Neuronal stem cell (in vitro differentiated cells): ENCODE measurements at regions not wholly inside any gene's neighbourhood (a gene's known extent, or its start where the extent isn't known, plus 50 kb on each side); places are given as distances from the start of the nearest gene placed in this dataset.

Experiments
- DNase-seq: peaks from one replicate; pipeline ENCODE4 v3.0.0-alpha.2; 2013; ENCODE audit warnings: low spot score
- H2AFZ ChIP-seq: one replicate; pipeline ENCODE4 v1.6.1; 2013; ENCODE audit warnings: mild to moderate bottlenecking, low read length, inconsistent platforms
- H2AK5ac ChIP-seq: 2 replicates; pipeline ENCODE4 v1.6.1; 2013; ENCODE audit warnings: low read depth, mild to moderate bottlenecking, inconsistent platforms, low read length, moderate library complexity, mixed read lengths
- H2BK120ac ChIP-seq: 2 replicates; pipeline ENCODE4 v1.6.1; 2013; ENCODE audit warnings: low read depth, mild to moderate bottlenecking, inconsistent platforms, low read length, moderate library complexity, mixed read lengths
- H2BK12ac ChIP-seq: one replicate; pipeline ENCODE4 v1.6.1; 2013; ENCODE audit warnings: low read length, inconsistent platforms
- H2BK15ac ChIP-seq: 2 replicates; pipeline ENCODE4 v1.6.1; 2013; ENCODE audit warnings: mild to moderate bottlenecking, low read length, inconsistent platforms, mixed read lengths
- H2BK5ac ChIP-seq: one replicate; pipeline ENCODE4 v1.6.1; 2013; ENCODE audit warnings: inconsistent platforms, mild to moderate bottlenecking, low read length, moderate library complexity
- H3K14ac ChIP-seq: one replicate; pipeline ENCODE4 v1.6.1; 2013; ENCODE audit warnings: low read length, inconsistent platforms
- H3K18ac ChIP-seq: 2 replicates; pipeline ENCODE4 v1.6.1; 2013; ENCODE audit warnings: low read length, inconsistent platforms
- H3K23ac ChIP-seq: 2 replicates; pipeline ENCODE4 v1.6.1; 2013; ENCODE audit warnings: low read depth, mild to moderate bottlenecking, mixed read lengths, low read length, inconsistent platforms; ENCODE audit not compliant: poor library complexity
- H3K27ac ChIP-seq: replicated peaks from 3 replicates; pipeline ENCODE4 v1.5.1; 2013; ENCODE audit warnings: low read length, inconsistent platforms
- H3K27me3 ChIP-seq, 3 experiments: 2 replicates each; pipeline ENCODE4 v1.6.1; 2013; ENCODE audit warnings: low read length in 3 of 3, mild to moderate bottlenecking in 2 of 3, inconsistent platforms in 1 of 3, low read depth in 1 of 3, mixed read lengths in 1 of 3, moderate library complexity in 1 of 3; ENCODE audit not compliant: control insufficient read depth in 3 of 3, insufficient read depth in 3 of 3
- H3K36me3 ChIP-seq, 2 donors: replicated peaks in 1 of 2; 2 replicates each; pipeline ENCODE4 v1.6.1; 2013; ENCODE audit warnings: low read length in 2 of 2; ENCODE audit not compliant: control insufficient read depth in 2 of 2, insufficient read depth in 2 of 2
- H3K4ac ChIP-seq: 2 replicates; pipeline ENCODE4 v1.6.1; 2013; ENCODE audit warnings: inconsistent platforms, mild to moderate bottlenecking, low read length, moderate library complexity
- H3K4me1 ChIP-seq, 2 donors: 1 replicate in 1 of 2; 2 replicates in 1 of 2; pipeline ENCODE4 v1.6.1; 2013; ENCODE audit warnings: low read length in 2 of 2, low read depth in 1 of 2; ENCODE audit not compliant: control insufficient read depth in 2 of 2, insufficient read depth in 1 of 2
- H3K4me2 ChIP-seq: one replicate; pipeline ENCODE4 v1.6.1; 2013; ENCODE audit warnings: mild to moderate bottlenecking, low read length, inconsistent platforms; ENCODE audit not compliant: insufficient read depth, poor library complexity, severe bottlenecking
- H3K4me3 ChIP-seq, 2 donors: 2 replicates each; pipeline ENCODE4 v1.5.1; 2013; ENCODE audit warnings: low read length in 2 of 2, mild to moderate bottlenecking in 2 of 2, inconsistent platforms in 1 of 2, moderate library complexity in 1 of 2
- H3K79me1 ChIP-seq: one replicate; pipeline ENCODE4 v1.6.1; 2013; ENCODE audit warnings: low read depth, mild to moderate bottlenecking, inconsistent platforms, low read length, moderate library complexity
- H3K9ac ChIP-seq: one replicate; pipeline ENCODE4 v1.6.1; 2013; ENCODE audit warnings: mild to moderate bottlenecking, low read depth, low read length, inconsistent platforms; ENCODE audit not compliant: poor library complexity
- H3K9me3 ChIP-seq, 2 donors: replicated peaks in 1 of 2; 2 replicates each; pipeline versions ENCODE3 to v1.6.1; 2013; ENCODE audit warnings: low read length in 2 of 2, mild to moderate bottlenecking in 2 of 2, inconsistent platforms in 1 of 2, low read depth in 1 of 2, mixed read lengths in 1 of 2, moderate library complexity in 1 of 2; ENCODE audit not compliant: control insufficient read depth in 2 of 2, insufficient read depth in 1 of 2
- H4K8ac ChIP-seq: one replicate; pipeline ENCODE4 v1.6.1; 2013; ENCODE audit warnings: low read depth, mild to moderate bottlenecking, inconsistent platforms, low read length, moderate library complexity
- H4K91ac ChIP-seq: one replicate; pipeline ENCODE4 v1.6.1; 2013; ENCODE audit warnings: low read length, low read depth, mild to moderate bottlenecking, inconsistent platforms; ENCODE audit not compliant: poor library complexity
- WGBS, 2 donors: extraction: QIAGEN DNeasy Blood & Tissue Kit; methylation state at CpG; one replicate each; pipeline ENCODE4 v1.1.7; 2013; ENCODE audit warnings: missing lambda C conversion rate in 2 of 2, mixed read lengths in 1 of 2; ENCODE audit not compliant: insufficient read length in 2 of 2, insufficient replicate concordance in 1 of 2; ENCODE audit errors: extremely low coverage in 2 of 2; 5-methylcytosine and 5-hydroxymethylcytosine counted together

DNA sequence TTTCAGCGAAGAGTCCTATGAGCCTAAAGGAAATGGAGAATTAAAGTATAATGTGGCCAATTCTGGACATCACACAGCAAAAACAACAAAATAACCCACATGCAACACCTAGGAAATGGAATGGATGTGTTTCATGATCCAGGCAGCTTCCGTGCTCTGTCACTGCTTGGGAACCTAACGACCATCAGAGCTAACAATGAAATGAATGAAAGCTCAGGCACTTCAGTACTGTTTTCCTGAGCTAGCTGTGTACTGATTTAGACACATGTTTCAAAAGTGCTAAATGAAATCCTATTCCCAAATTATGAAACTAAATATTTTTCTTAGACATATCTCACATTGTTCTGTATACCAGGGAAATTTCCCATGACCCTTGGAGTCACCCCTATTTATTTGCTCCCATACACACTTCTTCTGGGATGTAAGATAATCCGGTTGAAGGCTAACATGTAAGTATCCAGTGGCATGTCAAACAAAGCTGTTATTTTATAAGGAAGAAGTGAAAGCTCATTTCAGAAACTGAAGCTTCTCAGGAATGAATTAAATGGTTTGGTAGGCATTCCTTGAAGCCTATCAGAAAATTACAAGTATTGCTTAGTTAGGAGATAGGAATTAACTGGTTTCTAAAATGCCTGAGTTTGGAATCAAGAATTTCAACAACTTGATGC, 108.5 kb upstream of the RND3 start:
- no CpG with 5 or more reads among the region's 4 CpGs for WGBS, 2 donors
- no peak overlapping the region for H2BK5ac ChIP-seq
- H3K9me3 ChIP-seq, result no peaks in the 10 kb centered on the region

DNA sequence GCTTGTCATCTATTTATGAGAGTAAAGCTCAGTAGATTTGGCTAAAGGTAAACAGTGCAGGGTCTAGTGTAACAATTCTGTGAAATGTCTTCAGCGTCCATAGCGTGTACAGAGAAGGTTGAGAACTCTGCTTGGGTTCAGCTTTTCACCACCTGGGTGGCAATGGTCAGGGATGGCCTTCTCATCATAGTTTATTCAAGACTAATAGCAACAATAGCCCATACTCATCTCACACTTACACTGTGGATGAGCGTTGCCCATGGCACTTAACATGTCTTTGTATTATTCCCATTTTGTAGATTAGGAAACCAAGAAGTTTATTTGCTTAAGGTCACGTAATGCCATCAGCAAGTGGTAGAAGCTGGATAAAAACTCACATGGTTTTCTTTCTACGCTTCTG, 106.8 kb upstream of the RND3 start:
- no peak overlapping the region for H4K8ac ChIP-seq
- no peaks in the 10 kb centered on the region for H3K9me3 ChIP-seq
- H2BK120ac ChIP-seq, result no peak overlapping the region
- no peaks in the 10 kb centered on the region for H3K4me1 ChIP-seq
- DNase-seq, result no peak
- H2BK15ac ChIP-seq, result no peak overlapping the region
- no peak overlapping the region for H2BK5ac ChIP-seq
- H3K23ac ChIP-seq, result no peak overlapping the region
- no peak overlapping the region for H2AK5ac ChIP-seq
- no peak overlapping the region for H3K9ac ChIP-seq
- no peak overlapping the region for H3K14ac ChIP-seq
- no CpG with 5 or more reads among the region's 5 CpGs for WGBS, 2 donors
- no peak overlapping the region for H3K4me2 ChIP-seq
- H3K4me3 ChIP-seq, result no peak overlapping the region
- H3K27ac ChIP-seq, result no peak overlapping the region
- no peak overlapping the region for H2BK12ac ChIP-seq
- no peak overlapping the region for H2AFZ ChIP-seq
- H3K4ac ChIP-seq, result no peak overlapping the region
- H3K36me3 ChIP-seq, result no peaks in the 10 kb centered on the region
- no peak overlapping the region for H3K18ac ChIP-seq
- H4K91ac ChIP-seq, result no peak overlapping the region
- H3K79me1 ChIP-seq, result no peaks in the 10 kb centered on the region
- no peaks in the 10 kb centered on the region for H3K27me3 ChIP-seq

More for the DNA sequence above, 108.5 kb upstream of the RND3 start:
- no peak overlapping the region for H3K4me3 ChIP-seq
- no peaks in the 10 kb centered on the region for H3K27me3 ChIP-seq
- H3K18ac ChIP-seq, result no peak overlapping the region
- no peaks in the 10 kb centered on the region for H3K79me1 ChIP-seq
- H2BK120ac ChIP-seq, result no peak overlapping the region
- H3K36me3 ChIP-seq, result no peaks in the 10 kb centered on the region
- H4K8ac ChIP-seq, result no peak overlapping the region
- no peak overlapping the region for H3K14ac ChIP-seq
- H4K91ac ChIP-seq, result no peak overlapping the region
- H3K23ac ChIP-seq, result no peak overlapping the region
- no peak overlapping the region for H3K4ac ChIP-seq
- DNase-seq, result no peak
- no peak overlapping the region for H2AK5ac ChIP-seq
- H2BK12ac ChIP-seq, result no peak overlapping the region
- no peak overlapping the region for H2AFZ ChIP-seq
- H3K27ac ChIP-seq, result no peak overlapping the region
- H2BK15ac ChIP-seq, result no peak overlapping the region
- no peak overlapping the region for H3K4me2 ChIP-seq
- no peaks in the 10 kb centered on the region for H3K4me1 ChIP-seq
- H3K9ac ChIP-seq, result no peak overlapping the region

DNA sequence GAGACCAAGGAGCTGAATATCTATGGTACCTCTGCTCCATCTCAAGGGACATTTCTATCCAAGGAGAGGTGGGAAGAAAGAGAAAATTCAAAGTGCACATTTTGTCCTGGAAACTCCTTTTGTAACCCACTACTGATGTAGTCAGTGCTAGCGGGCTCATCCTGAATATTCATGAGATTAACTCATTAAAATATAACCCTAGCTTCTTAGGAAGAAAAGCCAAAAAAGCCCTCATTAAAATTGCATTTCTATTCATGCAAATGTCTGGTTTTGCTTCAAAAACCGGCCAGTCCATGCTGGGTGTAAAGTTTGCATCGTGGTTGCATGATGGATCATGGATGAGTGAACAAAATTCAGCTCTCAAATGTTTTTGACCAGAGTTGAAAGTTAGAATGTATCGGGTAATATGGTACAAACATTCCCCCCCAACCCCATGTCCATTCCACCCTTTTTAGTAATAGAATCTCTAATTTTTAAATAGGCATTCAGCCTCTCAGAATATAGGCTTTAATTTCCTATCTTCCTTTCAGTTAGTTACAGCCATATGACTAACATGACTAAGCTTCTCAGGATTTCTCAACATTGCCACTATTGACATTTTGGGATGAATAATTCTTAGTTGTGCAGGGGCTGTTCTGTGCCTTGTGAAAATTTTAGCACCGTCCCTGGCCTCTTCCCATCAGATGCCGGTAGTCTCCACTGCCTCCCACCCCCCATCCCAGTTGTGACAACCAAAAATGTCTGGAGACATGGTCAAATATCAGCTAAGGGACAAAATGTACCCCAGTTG, 104.2 kb upstream of the RND3 start:
- Histone ChIP-seq H3K27ac (no peak overlapping the region), H3K18ac (no peak overlapping the region), H4K8ac (no peak overlapping the region), H3K79me1 (no peaks in the 10 kb centered on the region), H2BK5ac (no peak overlapping the region), H3K4ac (no peak overlapping the region), H3K4me1 (peaks cover 0 to 10% of the 10 kb centered on the region in 2 donors), H3K4me2 (no peak overlapping the region), H3K14ac (no peak overlapping the region), H2BK12ac (no peak overlapping the region), H3K23ac (no peak overlapping the region), H2AK5ac (no peak overlapping the region), H2AFZ (no peak overlapping the region), H2BK15ac (no peak overlapping the region), H3K4me3 (no peak overlapping the region), H2BK120ac (no peak overlapping the region), H3K9me3 (no peaks in the 10 kb centered on the region), H3K9ac (no peak overlapping the region), H3K36me3 (no peaks in the 10 kb centered on the region), H4K91ac (no peak overlapping the region), H3K27me3 (no peaks in the 10 kb centered on the region)
- WGBS, 2 donors, result no CpG with 5 or more reads among the region's 6 CpGs
- no peak for DNase-seq

DNA sequence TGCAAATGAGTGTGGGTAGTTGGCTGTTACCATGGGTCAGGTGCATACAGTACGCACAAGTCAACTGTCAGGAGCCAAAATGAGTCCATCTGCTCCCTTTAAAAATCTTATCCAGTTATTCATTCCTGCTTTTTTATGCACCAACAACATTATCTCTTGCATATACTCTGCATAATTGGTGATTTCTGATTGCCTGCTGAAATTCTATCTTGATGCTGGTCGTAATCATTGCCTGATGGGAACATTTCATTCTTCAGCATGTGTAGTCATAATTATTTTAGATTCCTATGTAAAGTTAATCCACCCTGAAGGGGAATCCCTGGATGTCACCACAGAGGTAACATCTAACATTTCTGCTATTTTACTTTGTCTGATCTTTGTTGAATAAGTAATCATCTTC, 102.2 kb upstream of the RND3 start:
- H3K4me1 ChIP-seq, result peaks cover 0 to 12% of the 10 kb centered on the region in 2 donors
- no peak overlapping the region for H3K4me3 ChIP-seq
- no peak for DNase-seq
- H3K14ac ChIP-seq, result no peak overlapping the region
- no peak overlapping the region for H4K91ac ChIP-seq
- H4K8ac ChIP-seq, result no peak overlapping the region
- no peak overlapping the region for H2BK5ac ChIP-seq
- no peak overlapping the region for H2AFZ ChIP-seq
- no peak overlapping the region for H2AK5ac ChIP-seq
- no peak overlapping the region for H2BK15ac ChIP-seq
- no peak overlapping the region for H3K27ac ChIP-seq
- no peaks in the 10 kb centered on the region for H3K36me3 ChIP-seq
- no peaks in the 10 kb centered on the region for H3K27me3 ChIP-seq
- WGBS, 2 donors, result no CpG with 5 or more reads among the region's 2 CpGs
- H2BK12ac ChIP-seq, result no peak overlapping the region
- no peak overlapping the region for H3K4me2 ChIP-seq
- no peak overlapping the region for H3K18ac ChIP-seq
- no peak overlapping the region for H3K23ac ChIP-seq
- no peak overlapping the region for H3K4ac ChIP-seq
- H3K9ac ChIP-seq, result no peak overlapping the region
- H3K9me3 ChIP-seq, result no peaks in the 10 kb centered on the region
- no peak overlapping the region for H2BK120ac ChIP-seq
- H3K79me1 ChIP-seq, result no peaks in the 10 kb centered on the region
